Stimulated activated CD8-positive, alpha-beta memory T cell treated with anti-CD3 and anti-CD28 coated beads, Interleukin-15, amount 100 ng/mL, for 48 hours (primary cell): ENCODE measurements at regions not wholly inside any gene's neighbourhood (a gene's known extent, or its start where the extent isn't known, plus 50 kb on each side); places are given as distances from the start of the nearest gene placed in this dataset.
"Not testable (repeated sequence)": the region's sequence is repeated elsewhere in the genome, so short reads cannot be mapped to it uniquely, and the experiment has no call there.

ENCODE experiments used
- DNase-seq, 2 donors: peaks; one replicate each; pipeline ENCODE4 v3.0.0-alpha.2; 2020; ENCODE audit warnings: low read depth in 2 of 2

GRCh38 chr6:854406-855118 is 161.6 kb upstream of the EXOC2 start:
- no peak for DNase-seq

DNA sequence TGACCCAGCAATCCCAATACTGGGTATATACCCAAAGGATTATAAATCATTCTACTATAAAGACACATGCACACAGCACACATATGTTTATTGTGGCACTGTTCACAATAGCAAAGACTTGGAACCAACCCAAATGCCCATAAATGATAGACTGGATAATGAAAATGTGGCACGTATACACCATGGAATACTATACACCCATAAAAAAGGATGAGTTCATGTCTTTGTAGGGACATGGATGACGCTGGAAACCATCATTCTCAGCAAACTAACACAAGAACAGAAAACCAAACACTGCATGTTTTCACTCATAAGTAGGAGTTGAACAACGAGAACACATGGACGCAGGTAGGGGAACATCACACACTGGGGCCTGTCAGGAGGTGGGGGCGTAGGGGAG is 159.3 kb upstream of the EXOC2 start:
- DNase-seq: not testable (repeated sequence)

DNA sequence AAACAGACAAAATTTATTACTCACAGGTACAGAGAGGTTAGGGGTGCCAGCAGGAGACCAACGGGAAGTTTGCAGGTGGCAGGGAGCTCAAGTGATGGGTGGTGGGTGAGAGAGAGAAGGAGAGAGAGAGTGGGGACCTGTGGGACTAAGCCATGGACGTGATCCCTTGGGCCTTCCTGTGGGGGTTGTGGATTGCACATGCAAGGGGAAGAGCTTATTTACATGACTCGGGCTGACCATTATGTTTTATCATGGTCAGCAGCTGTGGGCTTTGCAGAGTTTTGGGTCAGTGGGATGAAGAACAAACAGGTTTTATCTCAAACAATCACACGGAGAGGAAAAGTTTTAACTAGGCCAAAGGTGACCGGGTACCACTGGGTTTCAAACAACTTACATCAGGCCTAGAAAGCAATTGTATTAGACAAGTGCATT is 156.2 kb upstream of the EXOC2 start:
- DNase-seq: no peak

GRCh38 chr6:845566-845965 is 152.6 kb upstream of the EXOC2 start:
- no peak for DNase-seq

DNA sequence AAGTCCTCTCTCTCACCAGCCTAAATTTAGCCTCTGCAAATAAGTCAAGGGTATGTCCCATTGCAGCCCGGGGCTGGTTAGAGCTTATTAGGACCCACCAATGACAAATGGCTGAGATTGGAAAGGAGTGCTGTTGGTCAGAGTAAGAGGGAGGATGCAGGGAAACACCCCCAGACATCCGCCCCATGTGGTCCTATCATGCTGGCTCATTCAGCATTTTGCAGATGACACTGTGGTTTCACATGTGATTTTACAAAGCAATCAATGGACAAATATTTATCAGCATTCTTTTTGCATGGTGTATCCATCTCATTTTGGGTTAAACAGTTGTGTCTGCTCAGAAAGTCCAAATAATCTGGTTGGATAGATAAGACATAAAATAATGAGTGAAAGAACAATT is 152.2 kb upstream of the EXOC2 start:
- DNase-seq: no peak

DNA sequence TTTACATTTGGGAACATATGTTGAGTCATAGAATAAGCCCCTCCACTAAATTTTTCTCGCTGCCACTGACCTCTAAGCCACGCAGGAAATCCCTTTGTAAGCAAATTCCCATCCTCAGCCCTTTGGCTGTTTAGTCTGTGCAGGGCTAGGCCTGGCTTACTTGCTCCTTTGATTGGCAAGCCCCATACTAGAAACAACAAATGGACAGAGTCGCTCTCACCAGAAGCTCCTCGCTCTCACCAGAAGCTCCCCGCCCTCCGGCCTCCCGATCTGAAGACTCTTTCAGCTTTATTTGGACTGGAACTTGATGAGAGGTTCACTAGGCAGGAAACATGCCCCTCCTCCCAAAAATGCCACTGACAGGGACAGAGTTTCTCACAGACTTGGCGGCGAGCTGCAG is 149.2 kb upstream of the EXOC2 start:
- DNase-seq: no peak

DNA sequence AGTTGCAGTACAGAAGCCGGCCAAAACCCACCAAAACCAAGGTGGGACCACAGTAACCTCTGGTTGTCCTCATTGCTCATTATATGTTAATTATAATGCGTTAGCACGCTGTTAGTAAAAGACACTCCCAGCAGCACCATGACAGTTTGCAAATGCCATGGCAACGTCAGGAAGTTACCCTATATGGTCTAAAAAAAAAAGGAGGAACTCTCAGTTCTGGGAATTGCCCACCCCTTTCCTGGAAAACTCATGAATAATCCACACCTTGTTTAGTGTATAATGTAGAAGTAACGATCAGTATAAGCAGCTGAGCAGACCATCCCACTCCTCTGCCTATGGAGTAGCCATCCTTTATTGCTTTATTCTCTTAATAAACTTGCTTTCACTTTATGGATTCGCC is 148.6 kb upstream of the EXOC2 start:
- DNase-seq: no peak

DNA sequence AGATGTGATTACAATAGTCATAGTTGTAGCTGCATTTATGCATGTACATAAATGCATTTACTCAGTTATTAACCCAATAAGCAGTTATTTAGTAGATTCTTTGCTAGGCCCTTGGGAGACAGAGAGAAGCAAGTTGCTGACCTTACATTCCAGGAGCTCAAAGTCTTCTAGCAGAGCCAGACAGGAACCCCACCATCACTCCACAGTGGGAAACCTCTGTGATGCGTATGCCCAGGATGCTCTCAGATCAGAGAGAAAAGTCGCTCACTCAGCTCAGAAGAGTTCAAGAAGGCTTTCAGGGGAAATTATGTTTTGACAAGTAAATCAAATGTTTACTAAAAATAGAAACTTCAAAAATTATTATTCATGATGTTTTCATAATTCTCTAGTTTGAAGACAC is 146.3 kb upstream of the EXOC2 start:
- DNase-seq: no peak

GRCh38 chr6:837380-837779 is 144.4 kb upstream of the EXOC2 start:
- DNase-seq: no peak

DNA sequence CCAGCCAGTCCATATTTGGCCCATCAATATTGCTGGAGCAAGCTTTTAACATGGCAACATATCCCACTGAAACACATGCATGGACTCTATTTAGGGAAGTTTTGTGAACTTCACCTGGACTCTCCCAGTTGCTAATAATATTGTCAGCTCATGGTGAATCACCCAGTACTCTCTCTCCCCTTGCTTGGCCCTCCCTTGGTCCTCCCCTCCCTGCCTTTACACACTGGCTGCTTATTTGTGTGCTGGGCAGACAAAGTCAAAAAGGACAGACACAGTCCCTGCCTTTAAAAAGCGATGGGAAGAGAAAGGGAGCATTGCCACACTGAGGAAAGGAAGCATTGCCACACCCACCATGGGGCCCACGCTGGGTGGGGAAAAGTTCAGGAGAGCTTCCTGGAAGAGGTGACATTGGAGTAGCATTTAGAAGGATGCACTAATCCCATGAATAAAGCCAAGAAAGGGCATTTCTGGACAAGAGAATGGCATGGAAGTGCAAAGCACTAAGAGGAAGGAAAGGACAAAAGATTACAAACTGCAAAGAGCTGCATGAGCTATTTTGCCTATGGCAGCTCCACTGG is 143.4 kb upstream of the EXOC2 start:
- no peak for DNase-seq

DNA sequence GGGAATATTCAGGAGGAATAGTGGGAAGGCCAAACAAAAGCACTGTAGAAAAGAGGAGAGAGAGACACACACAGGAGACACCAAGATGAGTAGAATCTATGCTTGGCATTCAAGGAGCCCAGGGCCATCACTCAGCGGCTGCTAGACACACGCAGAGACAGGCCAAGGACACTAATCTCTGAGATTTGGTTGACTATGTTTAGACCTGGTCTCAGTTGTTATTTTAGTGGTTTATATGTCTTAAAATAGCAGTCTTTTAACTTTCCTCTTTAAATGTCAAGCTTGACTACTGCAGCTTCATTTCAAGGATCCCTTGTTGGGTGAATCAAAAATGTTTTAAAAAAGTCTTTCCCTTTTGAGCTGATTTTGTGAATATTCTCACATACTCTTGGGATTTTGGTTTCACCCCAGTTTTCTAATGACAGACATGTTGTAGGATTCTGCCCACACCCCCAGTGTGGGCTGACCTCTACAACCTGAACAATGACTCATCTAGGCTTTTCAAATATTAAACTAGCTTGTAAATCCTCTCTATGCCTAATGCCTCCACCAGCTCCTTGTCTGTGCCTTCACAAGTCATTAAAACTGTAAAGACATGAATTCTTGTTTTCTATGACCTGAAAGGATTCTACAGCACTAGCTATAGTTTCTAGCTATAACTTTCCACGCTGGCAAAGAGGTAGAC is 142.7 kb upstream of the EXOC2 start:
- no peak for DNase-seq

DNA sequence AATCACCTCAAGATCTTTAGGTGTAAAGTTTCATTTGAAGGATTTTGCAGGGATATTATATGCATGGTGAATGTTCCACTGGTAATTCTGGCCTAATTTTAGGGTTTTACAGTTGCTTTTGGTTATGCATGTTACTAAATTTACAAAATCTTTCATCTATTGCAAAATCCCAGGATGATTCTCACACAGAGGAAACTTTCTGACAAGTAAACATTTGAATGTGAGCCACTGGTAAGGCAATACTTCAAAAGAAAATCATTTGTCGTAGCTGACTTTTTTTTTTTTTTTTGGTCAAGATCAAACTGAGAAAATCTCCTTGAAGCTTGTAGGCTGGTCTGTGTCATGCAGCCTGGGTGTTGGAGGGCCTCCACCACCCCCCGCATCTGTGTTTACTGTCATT is 141.9 kb upstream of the EXOC2 start:
- DNase-seq: no peak

DNA sequence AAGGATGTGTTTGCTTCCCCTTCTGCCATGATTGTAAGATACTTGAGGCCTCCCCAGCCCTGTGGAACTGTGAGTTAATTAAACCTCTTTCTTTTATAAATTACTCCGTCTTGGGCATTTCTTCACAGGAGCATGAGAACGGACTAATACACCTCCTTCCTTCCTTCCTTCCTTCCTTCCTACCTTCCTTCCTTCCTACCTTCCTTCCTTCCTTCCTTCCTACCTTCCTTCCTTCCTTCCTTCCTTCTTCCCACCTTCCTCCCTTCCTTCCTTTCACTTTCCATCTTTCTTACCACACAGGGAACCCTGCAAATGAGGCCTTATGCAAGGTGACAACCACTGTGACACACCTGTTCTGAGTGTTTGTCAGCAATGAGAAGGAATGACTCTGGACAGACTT is 141.3 kb upstream of the EXOC2 start:
- no peak for DNase-seq

DNA sequence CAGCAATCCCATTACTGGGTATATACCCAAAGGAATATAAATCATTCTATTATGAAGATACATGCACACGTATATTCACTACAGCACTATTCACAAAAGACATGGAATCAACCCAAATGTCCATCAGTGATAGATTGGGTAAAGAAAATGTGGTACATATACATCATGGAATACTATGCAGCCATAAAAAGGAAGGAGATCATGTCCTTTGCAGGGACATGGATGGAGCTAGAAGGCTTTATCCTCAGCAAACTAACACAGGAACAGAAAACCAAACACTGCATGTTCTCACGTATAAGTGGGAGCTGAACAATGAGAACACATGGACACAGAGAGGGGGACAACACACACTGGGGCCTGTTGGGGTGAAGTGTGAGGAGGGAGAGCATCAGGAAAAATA is 139.9 kb upstream of the EXOC2 start:
- DNase-seq: not testable (repeated sequence)

- DNase-seq: no peak
Observed at GRCh38 chr6:830667-831327, 137.9 kb upstream of the EXOC2 start.

- DNase-seq: no peak
Observed at GRCh38 chr6:829656-830055, 136.7 kb upstream of the EXOC2 start.

GRCh38 chr6:827431-827830 is 134.5 kb upstream of the EXOC2 start:
- no peak for DNase-seq

- DNase-seq: no peak
Observed at GRCh38 chr6:819122-819521, 126.2 kb upstream of the EXOC2 start.

DNA sequence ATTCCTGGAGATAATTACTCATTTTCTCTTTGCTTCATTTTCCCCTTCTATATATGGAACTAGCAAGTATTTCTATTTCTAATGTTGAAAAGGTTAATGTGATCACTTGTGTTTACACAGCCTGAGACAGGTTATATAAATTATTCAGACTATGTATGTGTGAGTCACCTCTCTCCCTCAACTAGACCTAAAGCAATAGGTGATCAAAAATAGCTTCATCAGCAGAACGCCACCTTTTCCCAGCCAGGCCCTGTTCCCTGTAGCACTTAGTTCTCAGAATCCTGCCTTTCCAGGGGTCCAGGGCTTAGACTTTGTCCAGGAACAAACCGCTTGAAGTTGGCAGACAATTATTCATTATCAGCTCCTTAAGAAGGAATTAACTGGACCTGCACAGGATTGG is 125.3 kb upstream of the EXOC2 start:
- DNase-seq: no peak

GRCh38 chr6:816510-817084 is 123.7 kb upstream of the EXOC2 start:
- peak; percentile 37 to 49 for DNase-seq

DNA sequence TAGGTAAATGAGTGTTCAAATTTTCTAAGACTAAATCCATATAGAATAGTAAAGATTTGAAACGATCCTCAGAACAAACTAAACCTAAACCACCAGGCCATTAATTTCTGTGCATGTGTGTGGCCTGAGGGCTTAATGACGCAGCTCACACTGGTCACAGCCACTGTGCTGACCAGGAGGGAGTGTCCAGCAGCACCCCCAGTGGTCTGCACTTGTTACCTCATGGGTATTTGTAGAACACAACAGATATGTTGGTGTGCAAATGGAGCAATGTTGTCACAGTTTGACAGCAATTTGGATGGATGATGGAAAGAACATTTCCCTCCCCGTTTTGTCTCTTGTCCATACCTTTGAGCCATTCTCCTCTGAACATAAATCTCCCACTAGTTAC is 122.4 kb upstream of the EXOC2 start:
- DNase-seq: no peak
